ENCODE measurements at regions not wholly inside any gene's neighbourhood (a gene's known extent, or its start where the extent isn't known, plus 50 kb on each side); places are given as distances from the start of the nearest gene placed in this dataset.

GRCh38 chr6:147105786-147106185, 98.4 kb upstream of the STXBP5 start:
- Histone ChIP-seq H3K27ac (replicated peaks) (no peak overlapping the region), H3K27me3 (ENCODE audit: insufficient read depth, poor library complexity, severe bottlenecking) (no peaks in the 10 kb centered on the region), H3K4me3 (replicated peaks; ENCODE audit: insufficient read depth, low read length) (no peak overlapping the region)
- TF ChIP-seq CTCF (IDR thresholded peaks at IDR 0.05; ENCODE audit: insufficient read depth, low read length) (no peak), SPI1 (IDR thresholded peaks at IDR 0.05; ENCODE audit: borderline replicate concordance, low read depth) (no peak), GABPA (IDR thresholded peaks at IDR 0.05; ENCODE audit: low read depth) (no peak), POLR2AphosphoS5 (IDR thresholded peaks at IDR 0.05; ENCODE audit: low read depth) (no peak), REST (IDR thresholded peaks at IDR 0.05; ENCODE audit: insufficient replicate concordance, low read depth) (no peak)
- DNase-seq (ENCODE audit: low read depth in 1 of 2, low spot score in 1 of 2) = no peak

GRCh38 chr6:147106759-147107401, 97.3 kb upstream of the STXBP5 start:
- Histone ChIP-seq H3K27ac (replicated peaks) (peak overlapping the region; percentile 16; the same call in 1 of the 2 replicates), H3K4me3 (replicated peaks; ENCODE audit: insufficient read depth, low read length) (no peak overlapping the region; the same call in 1 of the 2 replicates), H3K27me3 (ENCODE audit: insufficient read depth, poor library complexity, severe bottlenecking) (no peaks in the 10 kb centered on the region)
- TF ChIP-seq POLR2AphosphoS5 (IDR thresholded peaks at IDR 0.05; ENCODE audit: low read depth) (no peak), SPI1 (IDR thresholded peaks at IDR 0.05; ENCODE audit: borderline replicate concordance, low read depth) (peak; percentile 14; the same call in 1 of the 2 replicates)
- DNase-seq (ENCODE audit: low read depth in 1 of 2, low spot score in 1 of 2) = peak; percentile 62 to 70

- H3K4me3 ChIP-seq (replicated peaks; ENCODE audit: insufficient read depth, low read length) = no peak overlapping the region
- H3K27me3 ChIP-seq (ENCODE audit: insufficient read depth, poor library complexity, severe bottlenecking) = no peaks in the 10 kb centered on the region
- no peak overlapping the region for H3K27ac ChIP-seq (replicated peaks)
- DNase-seq (ENCODE audit: low read depth in 1 of 2, low spot score in 1 of 2) = no peak
- no peak for TF ChIP-seq CTCF (IDR thresholded peaks at IDR 0.05; ENCODE audit: insufficient read depth, low read length)
- TF ChIP-seq POLR2AphosphoS5 (IDR thresholded peaks at IDR 0.05; ENCODE audit: low read depth) = no peak
- no peak for TF ChIP-seq REST (IDR thresholded peaks at IDR 0.05; ENCODE audit: insufficient replicate concordance, low read depth)
- no peak for TF ChIP-seq GABPA (IDR thresholded peaks at IDR 0.05; ENCODE audit: low read depth)
- TF ChIP-seq SPI1 (IDR thresholded peaks at IDR 0.05; ENCODE audit: borderline replicate concordance, low read depth) = no peak
Measured at GRCh38 chr6:147108259-147108910, 95.8 kb upstream of the STXBP5 start.

- no peak for DNase-seq (ENCODE audit: low read depth in 1 of 2, low spot score in 1 of 2)
- no peak overlapping the region for H3K4me3 ChIP-seq (replicated peaks; ENCODE audit: insufficient read depth, low read length)
- H3K27me3 ChIP-seq (ENCODE audit: insufficient read depth, poor library complexity, severe bottlenecking) = no peaks in the 10 kb centered on the region
- no peak overlapping the region for H3K27ac ChIP-seq (replicated peaks)
- TF ChIP-seq CTCF (IDR thresholded peaks at IDR 0.05; ENCODE audit: insufficient read depth, low read length) = no peak
Measured at GRCh38 chr6:147109707-147110106, 94.5 kb upstream of the STXBP5 start.
